PC-3 (cell line): ENCODE measurements at regions not wholly inside any gene's neighbourhood (a gene's known extent, or its start where the extent isn't known, plus 50 kb on each side); places are given as distances from the start of the nearest gene placed in this dataset.

Experiments
- EZH2 ChIP-seq: fragments of 300-600 bp; sonication (generic); IDR thresholded peaks from one replicate; pipeline ENCODE4 v1.6.1; 2017; ENCODE audit warnings: antibody characterized with exemption, mild to moderate bottlenecking, low read length; ENCODE audit not compliant: unreplicated experiment
- EZH2phosphoT487 ChIP-seq: fragments of 300-600 bp; sonication (generic); IDR thresholded peaks from 2 replicates; pipeline ENCODE4 v1.6.1; 2018; ENCODE audit warnings: mild to moderate bottlenecking, antibody characterized with exemption, low read length, borderline replicate concordance
- TF ChIP-seq, protein P1 (sequence below): fragments of 300-600 bp; sonication (generic); conservative IDR thresholded peaks from 2 replicates; pipeline ENCODE4 v1.5.1; 2017; ENCODE audit warnings: antibody characterized with exemption, low read depth, mild to moderate bottlenecking, low read length

DNA sequence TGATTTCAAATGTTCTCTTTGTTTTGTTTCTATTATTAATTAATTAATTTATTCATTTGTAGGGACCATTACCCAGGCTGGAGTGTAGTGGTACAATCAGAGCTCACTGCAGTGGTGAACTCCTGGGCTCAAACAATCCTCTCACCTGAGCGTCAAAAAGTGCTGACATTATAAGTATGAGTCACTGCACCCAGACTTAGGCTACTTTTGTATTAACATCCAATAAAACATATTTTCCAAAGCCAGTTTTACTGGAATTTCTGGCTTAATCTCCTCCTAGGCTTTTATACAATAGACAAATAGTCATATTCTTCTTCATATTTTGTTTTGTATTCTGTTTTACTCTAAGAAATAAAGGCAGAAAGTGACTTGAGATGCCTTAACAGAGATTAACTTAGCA lies 749.6 kb downstream of the SLC16A7 start:
- TF ChIP-seq, protein P1, sequence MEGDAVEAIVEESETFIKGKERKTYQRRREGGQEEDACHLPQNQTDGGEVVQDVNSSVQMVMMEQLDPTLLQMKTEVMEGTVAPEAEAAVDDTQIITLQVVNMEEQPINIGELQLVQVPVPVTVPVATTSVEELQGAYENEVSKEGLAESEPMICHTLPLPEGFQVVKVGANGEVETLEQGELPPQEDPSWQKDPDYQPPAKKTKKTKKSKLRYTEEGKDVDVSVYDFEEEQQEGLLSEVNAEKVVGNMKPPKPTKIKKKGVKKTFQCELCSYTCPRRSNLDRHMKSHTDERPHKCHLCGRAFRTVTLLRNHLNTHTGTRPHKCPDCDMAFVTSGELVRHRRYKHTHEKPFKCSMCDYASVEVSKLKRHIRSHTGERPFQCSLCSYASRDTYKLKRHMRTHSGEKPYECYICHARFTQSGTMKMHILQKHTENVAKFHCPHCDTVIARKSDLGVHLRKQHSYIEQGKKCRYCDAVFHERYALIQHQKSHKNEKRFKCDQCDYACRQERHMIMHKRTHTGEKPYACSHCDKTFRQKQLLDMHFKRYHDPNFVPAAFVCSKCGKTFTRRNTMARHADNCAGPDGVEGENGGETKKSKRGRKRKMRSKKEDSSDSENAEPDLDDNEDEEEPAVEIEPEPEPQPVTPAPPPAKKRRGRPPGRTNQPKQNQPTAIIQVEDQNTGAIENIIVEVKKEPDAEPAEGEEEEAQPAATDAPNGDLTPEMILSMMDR: no peak
- TF ChIP-seq EZH2phosphoT487 (no peak), EZH2 (no peak)
